ENCODE measurements at regions not wholly inside any gene's neighbourhood (a gene's known extent, or its start where the extent isn't known, plus 50 kb on each side); places are given as distances from the start of the nearest gene placed in this dataset.

- DNase-seq, result no peak
Observed at GRCh38 chr13:95352486-95352885, 51.2 kb upstream of the ABCC4 start.

- DNase-seq, result no peak
Observed at GRCh38 chr13:95354156-95354555, 52.9 kb upstream of the ABCC4 start.

GRCh38 chr13:95354680-95355487 is 53.6 kb upstream of the ABCC4 start:
- DNase-seq, result no peak

GRCh38 chr13:95355494-95355893 is 54.2 kb upstream of the ABCC4 start:
- no peak for DNase-seq

GRCh38 chr13:95356916-95357315 is 55.7 kb upstream of the ABCC4 start:
- DNase-seq, result no peak

GRCh38 chr13:95357875-95358274 is 56.6 kb upstream of the ABCC4 start:
- no peak for DNase-seq

GRCh38 chr13:95360052-95360451 is 58.8 kb upstream of the ABCC4 start:
- no peak for DNase-seq

GRCh38 chr13:95360464-95361097 is 59.3 kb upstream of the ABCC4 start:
- DNase-seq, result no peak

- no peak for DNase-seq
Observed at GRCh38 chr13:95361686-95362085, 60.4 kb upstream of the ABCC4 start.

GRCh38 chr13:95362666-95363065 is 61.4 kb upstream of the ABCC4 start:
- no peak for DNase-seq

- DNase-seq, result no peak
Observed at GRCh38 chr13:95367309-95367843, 66.1 kb upstream of the ABCC4 start.

GRCh38 chr13:95368998-95369397 is 67.7 kb upstream of the ABCC4 start:
- DNase-seq, result no peak

- DNase-seq, result no peak
Observed at GRCh38 chr13:95375706-95376105, 74.5 kb upstream of the ABCC4 start.

GRCh38 chr13:95378603-95379002 is 77.4 kb upstream of the ABCC4 start:
- DNase-seq, result no peak

GRCh38 chr13:95380468-95381211 is 79.4 kb upstream of the ABCC4 start:
- DNase-seq, result peak; percentile 30

- DNase-seq, result no peak
Observed at GRCh38 chr13:95381212-95381527, 79.9 kb upstream of the ABCC4 start.

GRCh38 chr13:95382411-95382810 is 81.2 kb upstream of the ABCC4 start:
- no peak for DNase-seq

GRCh38 chr13:95382916-95383315 is 81.7 kb upstream of the ABCC4 start:
- DNase-seq, result no peak

GRCh38 chr13:95385373-95385772 is 84.1 kb upstream of the ABCC4 start:
- no peak for DNase-seq

- DNase-seq, result no peak
Observed at GRCh38 chr13:95385798-95386197, 84.5 kb upstream of the ABCC4 start.

GRCh38 chr13:95386370-95386769 is 85.1 kb upstream of the ABCC4 start:
- no peak for DNase-seq

GRCh38 chr13:95387733-95388207 is 86.5 kb upstream of the ABCC4 start:
- no peak for DNase-seq

GRCh38 chr13:95388420-95389079 is 87.3 kb upstream of the ABCC4 start:
- DNase-seq, result no peak

All from effector CD8-positive, alpha-beta T cell (primary cell).